IMR-90 (cell line): ENCODE measurements at regions not wholly inside any gene's neighbourhood (a gene's known extent, or its start where the extent isn't known, plus 50 kb on each side); places are given as distances from the start of the nearest gene placed in this dataset.

Source experiments
- ATAC-seq: fragments of 200-7000 bp; cut with Tn5 transposase; 2 replicates; pipeline ENCODE4 v1.9.1; 2020; ENCODE audit warnings: low read depth, mild to moderate bottlenecking, moderate library complexity
- BruUV-seq: library from RNA; stranded (reverse); fragments of 400-500 nt; replicated peaks from 2 replicates; lab custom pipeline; 2021; lab: Mats Ljungman, UMichigan
- CTCF ChIA-PET: fragments of 300-600 bp; formaldehyde crosslinking; extraction: SDS; loops from one replicate; lab custom pipeline; 2021; ENCODE audit warnings: antibody characterized with exemption; lab: Yijun Ruan, JAX
- POLR2A ChIA-PET: fragments of 300-600 bp; sonication (Branson Sonifier 250); formaldehyde crosslinking; loops from one replicate; lab custom pipeline; 2022; ENCODE audit warnings: antibody characterized with exemption; ENCODE audit not compliant: unreplicated experiment; lab: Charles Lee
- DNase-seq: peaks from one replicate; pipeline ENCODE4 v3.0.0; 2013
- H2AFZ ChIP-seq: replicated peaks from 2 replicates; pipeline ENCODE3; 2013; ENCODE audit warnings: low read length, mild to moderate bottlenecking; ENCODE audit not compliant: poor library complexity
- H2AK5ac ChIP-seq: 2 replicates; pipeline ENCODE4 v1.6.1; 2013; ENCODE audit warnings: low read depth, low read length, inconsistent platforms
- H2AK9ac ChIP-seq: replicated peaks from 2 replicates; pipeline ENCODE3; 2013; ENCODE audit warnings: mild to moderate bottlenecking, low read depth, low read length, moderate library complexity; ENCODE audit not compliant: poor library complexity
- H2BK120ac ChIP-seq: 2 replicates; pipeline ENCODE4 v1.6.1; 2013; ENCODE audit warnings: low read depth, low read length, inconsistent platforms
- H2BK15ac ChIP-seq: 3 replicates; pipeline ENCODE4 v1.6.1; 2013; ENCODE audit warnings: low read depth, low read length, inconsistent platforms
- H2BK20ac ChIP-seq: 2 replicates; pipeline ENCODE4 v1.6.1; 2013; ENCODE audit warnings: low read depth, mild to moderate bottlenecking, inconsistent platforms, low read length, moderate library complexity
- H2BK5ac ChIP-seq: 2 replicates; pipeline ENCODE4 v1.6.1; 2013; ENCODE audit warnings: mild to moderate bottlenecking, low read depth, low read length, inconsistent platforms; ENCODE audit not compliant: poor library complexity, severe bottlenecking
- H3K14ac ChIP-seq: replicated peaks from 2 replicates; pipeline ENCODE4 v1.6.1; 2013; ENCODE audit warnings: low read depth, low read length, inconsistent platforms
- H3K18ac ChIP-seq: 2 replicates; pipeline ENCODE4 v1.6.1; 2013; ENCODE audit warnings: low read depth, low read length, control low read depth
- H3K23ac ChIP-seq: 2 replicates; pipeline ENCODE4 v1.6.1; 2013; ENCODE audit warnings: low read depth, low read length, inconsistent platforms
- H3K27ac ChIP-seq: 2 replicates; pipeline ENCODE4 v1.5.1; 2013; ENCODE audit warnings: mild to moderate bottlenecking, control low read depth, low read length; ENCODE audit not compliant: insufficient read depth
- H3K27me3 ChIP-seq: 2 replicates; pipeline ENCODE4 v1.6.1; 2013; ENCODE audit warnings: low read length; ENCODE audit not compliant: control insufficient read depth, insufficient read depth
- H3K36me3 ChIP-seq: 2 replicates; pipeline ENCODE4 v1.6.1; 2013; ENCODE audit warnings: low read length, mixed read lengths; ENCODE audit not compliant: control insufficient read depth, insufficient read depth
- H3K4ac ChIP-seq: 2 replicates; pipeline ENCODE4 v1.6.1; 2013; ENCODE audit warnings: low read depth, low read length, inconsistent platforms
- H3K4me1 ChIP-seq: 2 replicates; pipeline ENCODE4 v1.6.1; 2013; ENCODE audit warnings: low read length, mixed read lengths; ENCODE audit not compliant: control insufficient read depth, insufficient read depth
- H3K4me2 ChIP-seq: 2 replicates; pipeline ENCODE4 v1.6.1; 2013; ENCODE audit warnings: low read depth, mild to moderate bottlenecking, control low read depth, low read length, moderate library complexity
- H3K4me3 ChIP-seq: 2 replicates; pipeline ENCODE4 v1.5.1; 2013; ENCODE audit warnings: low read depth, mild to moderate bottlenecking, control low read depth, low read length, moderate library complexity; ENCODE audit not compliant: insufficient read depth
- H3K56ac ChIP-seq: 2 replicates; pipeline ENCODE4 v1.6.1; 2013; ENCODE audit warnings: low read length, inconsistent platforms; ENCODE audit not compliant: insufficient read depth; ENCODE audit errors: extremely low read depth
- H3K79me1 ChIP-seq, 2 experiments: 2 replicates each; pipeline ENCODE4 v1.6.1; 2013; ENCODE audit warnings: low read length in 2 of 2, inconsistent platforms in 1 of 2, low read depth in 1 of 2
- H3K9ac ChIP-seq: 2 replicates; pipeline ENCODE4 v1.6.1; 2013; ENCODE audit warnings: low read depth, low read length, control low read depth
- H3K9me1 ChIP-seq: 2 replicates; pipeline ENCODE4 v1.6.1; 2013; ENCODE audit warnings: low read length, inconsistent platforms; ENCODE audit not compliant: insufficient read depth
- H3K9me3 ChIP-seq: 2 replicates; pipeline ENCODE4 v1.6.1; 2013; ENCODE audit warnings: low read length; ENCODE audit not compliant: control insufficient read depth, insufficient read depth
- H4K20me1 ChIP-seq: 2 replicates; pipeline ENCODE4 v1.6.1; 2013; ENCODE audit warnings: low read length, inconsistent platforms; ENCODE audit not compliant: insufficient read depth
- H4K5ac ChIP-seq: 2 replicates; pipeline ENCODE4 v1.6.1; 2013; ENCODE audit warnings: mild to moderate bottlenecking, low read depth, low read length, control low read depth
- H4K8ac ChIP-seq, 2 experiments: 2 replicates each; pipeline ENCODE4 v1.6.1; 2013; ENCODE audit warnings: low read depth in 2 of 2, low read length in 2 of 2, control low read depth in 1 of 2, inconsistent platforms in 1 of 2
- H4K91ac ChIP-seq: 2 replicates; pipeline ENCODE4 v1.6.1; 2013; ENCODE audit warnings: low read depth, low read length, inconsistent platforms; ENCODE audit not compliant: insufficient read depth
- BHLHE40 ChIP-seq: fragments of 150-350 bp; IDR thresholded peaks from 2 replicates; pipeline ENCODE4 v1.6.1; 2016; ENCODE audit warnings: mild to moderate bottlenecking, low read depth, low read length
- CEBPB ChIP-seq: IDR thresholded peaks from 2 replicates; pipeline ENCODE4 v1.6.1; 2012; ENCODE audit warnings: low read depth, low read length, improper control_type of control experiment
- CHD1 ChIP-seq: IDR thresholded peaks from 2 replicates; pipeline ENCODE4 v1.6.1; 2012; ENCODE audit warnings: low read depth, low read length, improper control_type of control experiment
- FOS ChIP-seq: fragments of 150-350 bp; IDR thresholded peaks from 2 replicates; pipeline ENCODE4 v1.6.1; 2016; ENCODE audit warnings: low read depth, low read length
- MAFK ChIP-seq: IDR thresholded peaks from 2 replicates; pipeline ENCODE4 v1.6.1; 2012; ENCODE audit warnings: low read depth, low read length, improper control_type of control experiment
- MAZ ChIP-seq: IDR thresholded peaks from 2 replicates; pipeline ENCODE4 v1.6.1; 2012; ENCODE audit warnings: low read depth, mild to moderate bottlenecking, low read length, improper control_type of control experiment, moderate library complexity, borderline replicate concordance
- MXI1 ChIP-seq: IDR thresholded peaks from 2 replicates; pipeline ENCODE4 v1.6.1; 2012; ENCODE audit warnings: low read depth, mild to moderate bottlenecking, low read length, moderate library complexity, borderline replicate concordance
- NFE2L2 ChIP-seq: fragments of 150-350 bp; IDR thresholded peaks from 2 replicates; pipeline ENCODE4 v1.6.1; 2016; ENCODE audit warnings: low read depth, mild to moderate bottlenecking, low read length
- POLR2A ChIP-seq: IDR thresholded peaks from 2 replicates; pipeline ENCODE4 v1.6.1; 2012; ENCODE audit warnings: mild to moderate bottlenecking, low read depth, low read length
- SMC3 ChIP-seq: fragments of 150-350 bp; IDR thresholded peaks from 2 replicates; pipeline ENCODE4 v1.6.1; 2016; ENCODE audit warnings: low read depth, mild to moderate bottlenecking, antibody characterized with exemption, low read length, moderate library complexity
- WGBS, 2 experiments: methylation state at CpG; one replicate each; pipeline versions ENCODE4 v1.1.5 to v1.1.7; 2013; ENCODE audit warnings: missing lambda C conversion rate in 2 of 2; ENCODE audit not compliant: insufficient read length in 1 of 2; ENCODE audit errors: extremely low coverage in 2 of 2; 5-methylcytosine and 5-hydroxymethylcytosine counted together
- dilution Hi-C: fragments of 300-500 bp; cut with HindIII; formaldehyde crosslinking; loops from one replicate; pipeline ENCODE4 v1.14.3; 2018; ENCODE audit warnings: low sequenced_read_pairs; ENCODE audit not compliant: unreplicated experiment
- in situ Hi-C: fragments of 300-500 bp; cut with MboI; formaldehyde crosslinking; loops from 3 replicates; pipeline ENCODE4 v1.14.3; 2019; ENCODE audit warnings: low sequenced_read_pairs, inconsistent platforms, mixed read lengths
- intact Hi-C: fragments of 100-400 bp; cut with micrococcal nuclease; formaldehyde crosslinking; loops from 2 replicates; pipeline ENCODE4 v1.10.0; 2022
- TF ChIP-seq, protein P1 (sequence below): conservative IDR thresholded peaks from 2 replicates; pipeline ENCODE4 v1.5.1; 2012; ENCODE audit warnings: mild to moderate bottlenecking, low read depth, low read length, improper control_type of control experiment

GRCh38 chr12:114041136-114041535 is 75.0 kb upstream of the RBM19 start:
- in situ Hi-C loops (no loop called here), intact Hi-C loops (no loop called here), dilution Hi-C loops (no loop called here)
- Histone ChIP-seq H3K9me3 (no peaks in the 10 kb centered on the region), H3K23ac (no peak overlapping the region), H3K9me1 (no peaks in the 10 kb centered on the region), H3K4ac (no peak overlapping the region), H3K27ac (no peak overlapping the region), H3K4me1 (no peaks in the 10 kb centered on the region), H2BK5ac (no peak overlapping the region), H2AFZ (no peak overlapping the region), H2BK15ac (no peak overlapping the region), H3K36me3 (no peaks in the 10 kb centered on the region), H2BK120ac (no peak overlapping the region), H4K20me1 (no peaks in the 10 kb centered on the region), H2AK5ac (no peak overlapping the region), H3K4me3 (no peak overlapping the region), H4K91ac (no peak overlapping the region), H4K5ac (no peak overlapping the region), H3K4me2 (no peak overlapping the region), H3K9ac (no peak overlapping the region), H2BK20ac (no peak overlapping the region), H3K14ac (no peak overlapping the region), H2AK9ac (no peak overlapping the region), H3K79me1 (no peaks in the 10 kb centered on the region), H3K18ac (no peak overlapping the region), H4K8ac (no peak overlapping the region), H3K27me3 (peaks cover 4% of the 10 kb centered on the region), H3K56ac (no peak overlapping the region)
- BruUV-seq: no TSS peak
- ATAC-seq (no peak), DNase-seq (no peak)
- POLR2A ChIA-PET: no interaction called here
- CTCF ChIA-PET: no interaction called here
- 0% methylated on average over 2 of the region's 6 CpGs; no CpG with 5 or more reads in 1 of the 2 experiments for WGBS, 2 experiments
- TF ChIP-seq CHD1 (no peak), MAZ (no peak), MAFK (no peak), POLR2A (no peak), SMC3 (no peak), CEBPB (no peak), BHLHE40 (no peak), MXI1 (no peak), FOS (no peak), NFE2L2 (no peak)
- TF ChIP-seq, protein P1, sequence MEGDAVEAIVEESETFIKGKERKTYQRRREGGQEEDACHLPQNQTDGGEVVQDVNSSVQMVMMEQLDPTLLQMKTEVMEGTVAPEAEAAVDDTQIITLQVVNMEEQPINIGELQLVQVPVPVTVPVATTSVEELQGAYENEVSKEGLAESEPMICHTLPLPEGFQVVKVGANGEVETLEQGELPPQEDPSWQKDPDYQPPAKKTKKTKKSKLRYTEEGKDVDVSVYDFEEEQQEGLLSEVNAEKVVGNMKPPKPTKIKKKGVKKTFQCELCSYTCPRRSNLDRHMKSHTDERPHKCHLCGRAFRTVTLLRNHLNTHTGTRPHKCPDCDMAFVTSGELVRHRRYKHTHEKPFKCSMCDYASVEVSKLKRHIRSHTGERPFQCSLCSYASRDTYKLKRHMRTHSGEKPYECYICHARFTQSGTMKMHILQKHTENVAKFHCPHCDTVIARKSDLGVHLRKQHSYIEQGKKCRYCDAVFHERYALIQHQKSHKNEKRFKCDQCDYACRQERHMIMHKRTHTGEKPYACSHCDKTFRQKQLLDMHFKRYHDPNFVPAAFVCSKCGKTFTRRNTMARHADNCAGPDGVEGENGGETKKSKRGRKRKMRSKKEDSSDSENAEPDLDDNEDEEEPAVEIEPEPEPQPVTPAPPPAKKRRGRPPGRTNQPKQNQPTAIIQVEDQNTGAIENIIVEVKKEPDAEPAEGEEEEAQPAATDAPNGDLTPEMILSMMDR: no peak
